GM12892 (cell line): ENCODE measurements at regions not wholly inside any gene's neighbourhood (a gene's known extent, or its start where the extent isn't known, plus 50 kb on each side); places are given as distances from the start of the nearest gene placed in this dataset.

ENCODE experiments used
- POLR2A ChIP-seq: IDR thresholded peaks from 2 replicates; pipeline ENCODE4 v1.6.1; 2011; ENCODE audit warnings: low read depth, low read length, control low read depth
- TAF1 ChIP-seq: IDR thresholded peaks from 2 replicates; pipeline ENCODE4 v1.6.1; 2011; ENCODE audit warnings: low read depth, mild to moderate bottlenecking, control low read depth, low read length, borderline replicate concordance

GRCh38 chr6:165747963-165748362, 84.9 kb upstream of the PDE10A start:
- TF ChIP-seq POLR2A (no peak), TAF1 (no peak)
